HG02943 (cell line): ENCODE measurements at regions not wholly inside any gene's neighbourhood (a gene's known extent, or its start where the extent isn't known, plus 50 kb on each side); places are given as distances from the start of the nearest gene placed in this dataset.

ENCODE experiments used
- ATAC-seq: cut with Tn5 transposase; IDR thresholded peaks from one replicate; pipeline ENCODE4 v1.9.1; 2021; ENCODE audit warnings: mild to moderate bottlenecking, low read depth, moderate library complexity; ENCODE audit not compliant: unreplicated experiment

DNA sequence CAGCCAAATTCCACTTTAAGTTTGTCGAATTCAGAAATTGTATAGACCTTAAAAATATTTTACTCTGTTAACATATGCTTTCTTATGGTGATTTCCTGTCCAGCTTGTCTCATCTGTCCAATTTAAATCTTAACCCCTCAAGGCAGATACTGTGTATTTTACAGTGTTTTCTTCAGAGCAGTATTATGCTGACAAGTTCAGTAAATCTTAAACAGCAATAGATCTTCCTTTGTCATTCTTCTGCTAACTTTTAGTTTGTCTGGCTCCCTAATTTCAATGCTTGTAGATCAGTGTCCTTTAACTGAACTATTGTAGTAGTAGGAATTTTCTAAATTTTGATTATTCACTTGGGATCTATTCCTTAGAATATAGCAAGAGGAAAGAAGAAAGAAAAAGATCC lies 52.8 kb upstream of the MEIS1 start:
- ATAC-seq: no peak

DNA sequence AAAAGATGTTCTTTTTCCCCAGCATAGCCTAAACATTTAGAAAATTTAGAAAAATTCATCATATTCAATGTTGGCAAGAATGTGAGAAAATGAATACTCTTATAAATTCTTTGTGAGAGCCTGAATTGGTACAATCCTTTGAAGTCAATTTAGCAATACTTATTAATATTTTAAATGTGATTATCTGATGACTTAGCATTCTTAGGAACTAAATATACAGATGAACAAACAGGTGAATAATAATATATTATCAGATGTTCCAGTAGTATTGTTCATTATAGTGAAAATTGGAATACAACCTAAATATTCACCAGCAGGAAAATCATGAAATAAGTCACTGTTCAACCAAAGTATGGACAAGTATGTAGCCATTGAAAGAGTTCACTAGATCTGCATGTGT lies 55.5 kb upstream of the MEIS1 start:
- no peak for ATAC-seq

DNA sequence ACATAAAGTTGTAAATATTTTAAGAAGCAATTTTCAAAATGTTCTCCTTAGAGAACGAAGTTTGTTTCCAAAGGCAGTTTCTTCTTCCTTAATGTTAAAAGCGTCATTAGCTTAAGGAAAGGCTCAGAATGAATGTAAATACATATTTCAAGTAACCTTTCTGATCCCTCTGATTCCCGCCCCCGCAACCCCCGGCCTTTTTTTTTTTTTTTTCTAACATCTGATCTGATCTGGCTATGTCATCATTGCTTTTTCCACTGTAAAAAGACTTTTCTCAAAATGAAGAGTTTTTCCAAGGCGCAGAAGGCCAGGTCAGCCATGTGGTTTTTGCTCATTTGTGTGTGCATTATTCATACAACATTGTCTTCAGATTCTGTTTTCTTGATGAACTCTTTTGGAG lies 57.1 kb upstream of the MEIS1 start:
- ATAC-seq: no peak

DNA sequence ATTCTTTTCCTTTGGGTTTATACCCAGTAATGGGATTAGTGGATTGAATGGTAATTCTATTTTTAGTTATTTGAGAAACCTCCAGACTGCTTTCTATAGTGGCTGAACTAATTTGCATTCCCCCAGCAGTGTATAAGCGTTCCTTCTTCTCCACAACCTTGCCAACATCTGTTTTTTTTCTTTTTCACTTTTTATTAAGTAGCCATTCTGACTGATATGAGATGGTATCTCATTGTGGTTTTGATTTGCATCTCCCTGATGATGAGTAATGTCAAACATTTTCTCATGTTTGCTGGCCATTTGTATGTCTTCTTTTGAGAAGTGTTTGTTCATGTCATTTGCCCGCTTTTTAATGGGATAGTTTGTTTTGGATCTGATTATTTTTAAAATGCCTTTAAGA lies 64.1 kb upstream of the MEIS1 start:
- ATAC-seq: no peak

DNA sequence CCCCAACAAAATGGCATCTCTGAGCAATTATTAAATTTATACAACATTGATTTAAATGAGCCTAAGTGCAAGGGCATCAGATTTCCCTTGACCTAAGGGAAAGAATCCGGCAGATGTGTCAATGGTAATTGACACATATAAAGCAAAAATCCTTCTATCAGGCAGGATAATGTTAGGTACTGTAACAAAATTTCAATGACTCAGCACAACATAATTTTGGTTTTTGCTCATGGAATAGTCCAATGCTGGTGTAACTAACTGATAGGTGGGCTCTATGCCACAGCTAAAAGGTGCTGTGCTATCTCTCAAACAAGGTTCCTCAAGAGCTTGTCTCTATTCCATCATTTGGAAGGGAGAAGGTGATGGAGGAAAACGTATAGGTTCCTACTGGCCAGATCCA lies 68.3 kb upstream of the MEIS1 start:
- no peak for ATAC-seq

DNA sequence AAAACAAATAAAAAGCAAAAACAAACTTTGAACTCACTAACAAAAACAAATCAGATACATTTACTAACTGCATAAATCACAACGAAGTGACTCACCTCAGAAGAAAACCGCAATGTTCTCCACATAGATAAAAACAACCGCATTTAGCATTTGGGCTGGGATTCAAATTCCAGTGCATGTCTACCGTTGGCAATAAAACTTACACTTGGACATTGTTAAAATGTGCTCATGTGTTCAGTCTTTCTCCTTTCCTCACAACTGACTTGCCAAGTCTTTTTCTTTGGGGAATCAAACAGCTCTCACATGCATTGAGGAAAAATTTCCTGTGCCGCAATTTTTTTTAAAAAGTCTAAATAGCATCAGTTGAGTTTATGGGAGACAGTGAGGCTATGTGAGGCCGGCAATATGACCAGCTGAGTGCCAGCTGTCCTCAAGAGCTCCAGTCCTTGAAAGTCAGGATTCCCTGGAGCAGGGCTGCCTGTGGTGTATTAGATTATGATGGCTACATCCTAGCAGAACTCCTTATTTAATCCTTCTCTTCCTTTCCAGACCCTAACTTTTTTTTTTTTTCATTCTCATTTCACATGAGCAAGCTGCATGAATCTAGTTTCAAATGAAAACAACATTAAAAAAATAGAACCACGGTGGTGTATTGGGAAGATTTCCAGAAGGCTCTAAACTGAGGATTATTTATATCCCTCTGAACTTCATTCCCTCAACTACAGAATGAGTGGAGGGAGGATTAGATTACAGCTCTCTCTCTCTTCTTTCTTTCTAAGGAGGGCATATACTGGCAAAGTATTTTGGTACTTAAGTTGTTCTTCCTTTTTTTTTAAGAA lies 70.2 kb upstream of the MEIS1 start:
- no peak for ATAC-seq

DNA sequence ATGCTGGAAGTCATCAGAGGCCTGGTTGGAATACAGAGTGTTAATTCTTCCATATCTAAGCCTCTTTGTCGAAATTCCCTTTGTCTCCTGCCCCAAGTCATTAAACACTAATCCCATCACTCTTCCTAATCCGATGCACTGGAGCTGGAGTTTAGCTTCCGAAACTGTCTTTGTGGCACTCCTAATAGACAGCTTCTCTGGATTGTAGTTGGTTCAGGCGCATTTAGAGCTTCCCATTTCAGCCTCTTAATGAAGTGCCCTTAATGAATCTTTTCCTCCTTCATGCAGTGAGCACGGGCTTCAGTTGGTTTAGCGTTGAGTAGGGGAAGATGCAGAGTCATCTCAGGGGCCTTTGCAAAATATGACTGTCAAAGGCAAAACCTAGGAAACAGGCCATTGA lies 72.2 kb upstream of the MEIS1 start:
- no peak for ATAC-seq

DNA sequence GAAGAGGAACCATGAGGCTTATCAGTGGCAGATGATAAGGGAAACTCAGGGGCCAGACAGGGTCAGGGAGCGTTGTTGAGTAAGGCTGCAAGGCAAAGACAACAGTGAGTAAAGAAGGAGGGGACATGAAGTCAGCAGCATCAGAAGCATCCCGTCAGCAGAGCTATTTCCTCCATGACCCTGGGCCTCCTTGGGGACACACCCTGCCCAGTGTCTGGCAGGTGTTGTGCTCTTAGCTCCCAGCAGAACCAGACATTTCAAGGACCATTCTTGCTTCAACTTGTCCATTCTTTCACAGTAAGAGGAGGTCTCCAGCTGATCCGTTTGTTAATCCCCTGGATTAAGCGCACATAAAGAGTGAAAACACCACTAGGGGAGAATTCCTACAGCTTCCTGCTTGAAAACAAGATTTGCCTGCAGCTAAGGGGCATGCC lies 88.7 kb upstream of the MEIS1 start:
- ATAC-seq: no peak

DNA sequence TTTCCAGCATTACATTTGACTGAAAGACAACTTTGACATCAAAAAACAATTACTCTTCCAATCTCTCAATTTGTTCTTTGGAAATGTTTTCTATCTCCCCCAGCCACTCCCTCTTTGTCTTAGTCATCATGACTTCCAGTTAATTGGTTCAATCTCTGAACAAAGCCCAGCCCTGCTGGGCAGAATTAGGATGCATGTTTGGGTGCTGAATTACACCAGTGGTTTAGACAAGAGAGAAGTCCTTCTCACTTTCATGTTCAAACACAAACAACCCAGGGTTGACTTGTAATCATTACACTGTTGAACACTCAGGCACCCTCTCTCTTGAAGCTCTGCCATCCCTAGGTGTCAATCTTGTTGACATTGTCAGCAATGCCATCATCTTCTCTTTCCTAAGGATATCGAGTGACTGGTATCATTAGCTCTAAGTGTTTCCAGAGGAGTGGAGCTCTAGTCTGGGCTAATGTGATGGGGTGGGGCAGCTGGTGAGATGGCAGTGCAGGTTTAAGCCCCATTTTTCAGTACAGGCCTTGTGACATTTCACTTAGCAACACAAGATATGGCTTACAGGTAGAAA lies 90.8 kb upstream of the MEIS1 start:
- no peak for ATAC-seq

DNA sequence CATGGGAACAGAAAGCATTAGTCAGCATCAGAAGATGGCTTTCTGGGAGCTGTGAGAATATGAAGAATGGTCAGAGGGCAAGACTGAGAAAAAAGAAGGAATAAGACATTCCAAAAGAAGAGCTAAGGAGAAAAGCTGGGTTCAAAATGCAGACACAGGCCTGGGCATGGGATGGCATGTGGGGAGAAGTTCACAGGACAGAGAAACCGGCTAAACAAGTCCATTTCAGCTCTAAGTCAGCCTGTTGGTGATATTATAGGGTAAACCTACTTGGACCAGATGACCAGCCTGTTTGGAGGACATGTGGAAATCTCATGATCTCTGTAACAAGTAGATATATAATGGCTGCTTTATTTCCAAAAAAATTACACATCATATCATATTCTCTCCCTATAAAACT lies 91.7 kb upstream of the MEIS1 start:
- ATAC-seq: no peak

DNA sequence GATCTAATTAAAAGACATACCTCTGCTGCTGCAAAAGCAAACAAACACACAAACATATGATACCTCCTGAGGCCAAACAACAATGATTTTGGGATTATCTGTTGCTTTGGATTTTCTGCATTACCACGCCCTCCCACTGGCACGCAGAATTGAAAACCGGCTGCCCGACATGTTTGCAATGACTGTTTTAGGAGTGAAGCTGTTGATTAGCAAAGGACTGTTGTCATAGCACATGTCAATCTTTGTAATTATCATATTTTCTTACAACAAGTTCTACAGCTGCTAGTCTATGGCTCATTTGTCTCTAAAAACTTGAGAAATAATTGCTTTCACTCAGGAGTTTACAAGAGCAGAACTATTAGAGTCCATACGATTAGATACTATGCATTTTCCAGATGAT lies 94.4 kb upstream of the MEIS1 start:
- no peak for ATAC-seq

DNA sequence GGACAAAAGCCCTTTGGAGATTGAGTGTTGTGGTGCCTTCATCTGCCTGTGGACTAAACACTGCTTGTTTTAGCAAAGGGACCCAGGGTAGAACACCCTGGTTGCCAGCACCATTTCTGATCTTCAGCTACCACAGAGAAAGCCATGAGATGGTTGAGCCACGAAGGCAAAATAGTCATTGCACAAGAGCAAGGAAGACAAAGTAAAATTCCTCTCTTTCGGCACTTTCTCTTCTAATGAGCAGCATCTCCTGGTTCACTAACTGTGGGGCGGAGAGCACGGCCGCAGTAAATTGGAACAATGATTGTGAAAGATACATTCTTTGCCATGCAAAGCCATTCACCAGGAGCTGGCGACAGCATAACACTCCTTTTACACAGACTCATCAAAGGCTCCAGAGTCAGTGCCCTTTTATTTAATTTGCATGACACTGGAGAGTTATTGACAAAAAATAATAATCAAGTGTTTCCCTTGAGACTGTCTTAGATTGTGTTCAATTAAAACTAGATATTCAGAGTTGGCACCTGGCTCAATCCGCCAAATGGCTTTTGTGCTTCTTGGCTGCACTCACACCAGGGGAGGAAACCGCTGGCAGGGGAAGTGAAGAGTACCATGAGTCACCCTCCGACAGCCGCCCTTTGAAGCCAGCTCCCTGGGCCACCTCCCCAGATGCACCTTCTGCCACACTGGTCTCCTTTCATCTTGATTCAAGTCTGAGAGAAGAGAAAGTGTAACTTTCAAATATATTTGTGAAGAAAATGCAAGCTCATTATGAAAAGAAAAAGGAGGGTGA lies 100.5 kb upstream of the MEIS1 start:
- ATAC-seq: no peak

DNA sequence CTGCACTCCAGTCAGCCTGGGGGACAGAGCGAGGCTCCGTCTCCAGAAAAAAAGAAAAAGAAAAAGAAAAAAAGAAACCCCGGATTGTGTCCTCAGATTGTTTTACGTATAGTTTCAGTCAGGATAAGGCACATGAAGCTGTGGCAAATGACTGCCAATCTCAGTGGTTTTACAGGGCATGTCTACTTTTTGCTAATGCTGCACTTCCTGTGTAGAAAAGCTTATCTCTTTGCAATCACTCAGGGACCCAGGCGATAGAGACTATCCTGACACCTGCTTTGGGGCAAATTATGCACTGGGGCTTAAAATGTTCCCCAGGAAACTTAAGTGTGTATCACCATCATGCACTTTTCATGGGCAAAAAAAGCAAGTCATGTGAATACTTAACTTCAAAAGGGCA lies 103.7 kb upstream of the MEIS1 start:
- no peak for ATAC-seq

DNA sequence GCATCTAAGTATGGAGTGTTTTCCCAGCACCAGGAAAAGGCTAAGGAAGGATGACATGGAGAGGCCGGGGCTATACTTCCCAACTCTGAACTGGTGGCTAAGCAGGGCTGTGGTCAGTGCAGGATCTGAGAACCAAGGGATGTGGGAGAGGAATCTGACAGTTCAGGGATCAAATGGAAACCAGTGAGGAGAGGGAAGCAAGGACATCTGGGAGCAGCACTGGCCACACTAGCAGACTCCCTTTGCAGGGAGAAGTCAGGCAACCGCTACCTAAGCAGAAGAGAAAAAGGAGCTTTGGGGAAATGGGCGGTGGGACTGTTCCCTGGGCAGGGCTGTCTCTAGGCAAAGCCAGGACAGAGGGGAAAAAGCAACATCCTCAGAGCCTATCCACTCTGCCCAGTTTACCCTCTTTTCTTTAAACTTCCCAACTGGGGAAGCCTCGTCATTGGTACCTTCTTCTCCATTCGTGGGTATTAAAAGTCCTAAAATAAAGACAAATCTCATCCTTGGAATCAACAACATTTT lies 105.8 kb upstream of the MEIS1 start:
- ATAC-seq: no peak

DNA sequence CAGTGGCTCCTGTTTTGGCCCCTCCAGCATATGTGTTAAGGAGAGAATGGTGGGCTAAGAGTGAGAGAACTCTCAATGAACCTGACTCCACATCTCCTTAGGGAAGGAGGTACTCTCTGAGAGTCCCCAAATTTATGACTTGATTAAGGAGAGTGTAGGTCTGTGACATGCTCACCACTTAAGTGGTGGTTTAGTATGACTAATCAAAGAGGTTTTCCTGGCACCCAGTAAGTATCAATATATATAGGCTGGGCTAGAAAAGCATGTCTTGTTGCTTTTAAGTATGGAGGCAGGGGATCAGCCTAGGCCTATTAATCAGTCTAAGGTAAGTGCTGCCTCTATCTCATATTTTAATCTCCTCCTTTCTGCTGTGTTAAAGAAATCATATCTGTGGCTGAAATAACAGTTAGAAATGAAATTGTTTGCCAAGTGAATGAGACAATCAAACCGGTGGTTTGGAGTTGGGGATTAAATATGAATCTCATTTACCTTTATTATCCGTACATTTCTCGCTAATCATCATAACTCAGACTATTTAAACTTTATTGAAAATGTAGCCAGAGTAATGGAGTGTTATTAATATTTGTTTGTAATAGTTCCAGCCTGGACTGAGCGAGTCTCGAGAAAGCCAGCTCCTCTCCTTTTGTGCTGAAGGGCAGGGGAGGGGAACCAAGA lies 107.7 kb upstream of the MEIS1 start:
- ATAC-seq: no peak

DNA sequence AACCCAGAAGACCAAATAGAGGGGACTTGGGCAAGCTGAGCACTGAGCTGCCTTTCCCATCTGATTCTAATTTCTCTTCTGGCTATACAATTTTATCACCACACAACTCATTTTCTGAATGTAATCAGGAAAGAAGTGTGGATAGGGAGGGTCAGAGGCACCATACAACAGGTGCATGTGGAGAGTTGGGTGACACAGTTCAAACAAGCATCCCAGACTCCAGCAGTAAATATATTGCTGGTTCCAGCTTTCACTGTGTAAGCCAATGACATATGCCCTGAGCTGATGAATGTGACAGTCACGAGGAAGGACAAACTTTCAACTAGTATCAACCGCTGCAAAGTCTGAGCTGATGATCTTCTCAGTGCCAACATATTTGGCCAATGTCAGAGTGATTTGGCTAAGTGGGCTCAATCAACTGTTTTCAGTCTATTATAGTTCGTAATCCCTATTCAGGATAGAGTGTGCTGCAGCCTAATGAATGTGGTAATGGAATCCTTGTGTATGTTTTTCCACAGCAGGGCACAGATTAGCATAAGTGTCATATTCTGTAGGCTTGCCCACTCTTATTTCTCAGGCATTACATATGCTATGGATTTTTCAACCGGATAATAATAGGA lies 109.9 kb upstream of the MEIS1 start:
- ATAC-seq: no peak

DNA sequence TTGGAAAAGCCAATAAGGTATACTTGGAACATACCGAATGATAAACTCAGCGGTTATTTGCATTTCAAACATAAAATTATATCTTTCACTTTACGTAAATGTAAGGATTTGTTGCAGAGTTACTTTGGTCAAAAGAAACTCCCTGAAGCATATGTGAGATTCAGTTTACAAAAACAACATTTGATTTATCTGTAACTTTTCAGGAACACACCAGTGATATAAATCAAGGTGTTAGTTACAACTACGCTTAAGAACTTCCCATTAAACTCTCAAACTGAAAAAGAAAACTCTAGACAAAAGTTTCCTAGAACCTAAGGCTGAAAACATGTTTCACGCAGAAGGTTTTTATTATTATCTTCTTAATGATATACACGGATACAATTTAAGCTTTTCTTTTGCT lies 110.6 kb upstream of the MEIS1 start:
- no peak for ATAC-seq

DNA sequence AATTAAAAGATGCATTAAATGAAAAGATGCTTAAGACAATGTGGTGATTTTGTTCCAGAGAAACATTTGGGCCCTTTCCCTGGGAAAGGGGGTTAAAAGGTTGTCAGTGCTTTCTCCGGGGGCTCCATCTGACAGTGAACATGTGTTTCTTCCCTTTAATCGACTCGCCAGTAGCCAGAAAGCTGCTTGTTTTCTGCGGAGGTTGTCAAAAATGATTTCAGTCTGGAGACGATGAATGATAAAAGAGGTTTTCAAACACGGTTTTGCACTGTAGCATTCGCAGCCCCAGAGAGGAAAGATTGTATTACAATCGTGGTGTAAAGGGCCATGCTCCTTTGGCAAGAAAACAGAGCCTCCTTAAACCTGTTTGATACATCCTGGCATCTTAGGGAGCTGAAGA lies 111.5 kb upstream of the MEIS1 start:
- no peak for ATAC-seq

DNA sequence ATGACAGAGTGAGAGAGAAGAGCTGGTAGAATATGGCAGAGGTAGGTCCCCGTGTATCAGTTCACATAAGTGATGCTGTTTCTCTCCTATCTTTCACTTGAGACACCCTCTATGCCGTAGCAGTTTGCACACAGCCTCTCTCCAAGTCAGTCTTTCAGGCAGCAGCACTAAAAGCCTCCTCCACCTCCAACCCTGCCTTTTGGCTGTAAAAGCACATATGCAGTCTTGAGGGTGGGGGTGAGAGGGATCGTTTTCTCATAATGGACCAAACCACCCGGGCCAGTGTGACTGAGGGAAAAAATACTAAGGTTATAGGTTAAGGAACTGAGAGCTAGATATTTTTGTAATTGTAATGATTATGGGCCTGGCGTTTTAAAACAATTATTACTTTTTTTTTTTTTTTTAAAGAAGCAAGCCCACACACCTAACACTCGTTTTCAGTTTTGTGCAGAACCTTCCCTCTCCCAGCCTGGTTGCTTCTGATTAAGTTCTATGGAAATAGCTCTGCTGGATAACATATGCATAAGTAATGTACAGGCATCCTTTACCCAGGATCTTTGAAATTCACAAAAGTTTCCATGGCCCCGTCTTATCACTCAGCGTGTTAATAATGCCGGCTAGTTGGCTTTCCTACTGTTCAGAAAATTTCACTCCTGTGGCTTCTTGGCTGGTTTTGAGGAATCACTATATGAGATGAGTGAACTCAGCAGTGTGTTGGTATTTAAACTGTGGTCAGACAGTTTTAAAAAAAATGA lies 112.2 kb upstream of the MEIS1 start:
- no peak for ATAC-seq
